ENCODE measurements at regions not wholly inside any gene's neighbourhood (a gene's known extent, or its start where the extent isn't known, plus 50 kb on each side); places are given as distances from the start of the nearest gene placed in this dataset.

GRCh38 chr2:145102706-145103105 is 582.8 kb upstream of the ZEB2 start:
- no peaks in the 10 kb centered on the region for H3K36me3 ChIP-seq (ENCODE audit: control insufficient read depth in 2 of 2, insufficient read depth in 1 of 2, low read length in 2 of 2)
- H3K4me3 ChIP-seq (ENCODE audit: low read depth, low read length) = no peak overlapping the region
- H3K9me3 ChIP-seq (ENCODE audit: control insufficient read depth, insufficient read depth, low read depth, low read length) = no peaks in the 10 kb centered on the region
- ChIA-PET CTCF (no interaction called here), POLR2A (no interaction called here)
- H3K4me1 ChIP-seq (ENCODE audit: control insufficient read depth, insufficient read depth, low read length) = no peaks in the 10 kb centered on the region
- TF ChIP-seq SP2 (tag by site-specific recombination; IDR thresholded peaks at IDR 0.05) (no peak), ZNF704 (tag by site-specific recombination; IDR thresholded peaks at IDR 0.05) (no peak), ZNF560 (tag by site-specific recombination; IDR thresholded peaks at IDR 0.05; ENCODE audit: borderline replicate concordance) (no peak), ZNF404 (tag by site-specific recombination; IDR thresholded peaks at IDR 0.05) (no peak), YY1 (tag by site-specific recombination; IDR thresholded peaks at IDR 0.05) (no peak), ZNF596 (tag by site-specific recombination; IDR thresholded peaks at IDR 0.05) (no peak), ZNF777 (tag by site-specific recombination; IDR thresholded peaks at IDR 0.05; ENCODE audit: borderline replicate concordance) (no peak), KLF9 (tag by site-specific recombination; IDR thresholded peaks at IDR 0.05; ENCODE audit: low read depth) (no peak), ZNF768 (tag by site-specific recombination; IDR thresholded peaks at IDR 0.05) (no peak), ZSCAN5A (tag by site-specific recombination; IDR thresholded peaks at IDR 0.05) (no peak), ZNF169 (tag by site-specific recombination; IDR thresholded peaks at IDR 0.05) (no peak), GLI2 (tag by site-specific recombination; IDR thresholded peaks at IDR 0.05; ENCODE audit: borderline replicate concordance, low read depth) (no peak), REPIN1 (tag by site-specific recombination; IDR thresholded peaks at IDR 0.05; ENCODE audit: low read depth) (no peak)
- H3K27ac ChIP-seq (ENCODE audit: extremely low read depth, low read depth, low read length) = no peak overlapping the region

GRCh38 chr2:145100301-145100700 is 580.4 kb upstream of the ZEB2 start:
- H3K27ac ChIP-seq (ENCODE audit: extremely low read depth, low read depth, low read length) = no peak overlapping the region
- TF ChIP-seq SCRT1 (tag by site-specific recombination; IDR thresholded peaks at IDR 0.05; ENCODE audit: borderline replicate concordance) (no peak), ZBTB7A (tag by site-specific recombination; IDR thresholded peaks at IDR 0.05; ENCODE audit: low read depth) (no peak), FEZF1 (tag by site-specific recombination; IDR thresholded peaks at IDR 0.05) (no peak), ZNF138 (tag by site-specific recombination; IDR thresholded peaks at IDR 0.05; ENCODE audit: borderline replicate concordance) (no peak)
- ChIA-PET CTCF (no interaction called here), POLR2A (no interaction called here)
- H3K4me1 ChIP-seq (ENCODE audit: control insufficient read depth, insufficient read depth, low read length) = no peaks in the 10 kb centered on the region
- no peaks in the 10 kb centered on the region for H3K36me3 ChIP-seq (ENCODE audit: control insufficient read depth in 2 of 2, insufficient read depth in 1 of 2, low read length in 2 of 2)
- H3K4me3 ChIP-seq (ENCODE audit: low read depth, low read length) = no peak overlapping the region
- no peaks in the 10 kb centered on the region for H3K9me3 ChIP-seq (ENCODE audit: control insufficient read depth, insufficient read depth, low read depth, low read length)

GRCh38 chr2:145096582-145096981 is 576.7 kb upstream of the ZEB2 start:
- Histone ChIP-seq H3K36me3 (ENCODE audit: control insufficient read depth in 2 of 2, insufficient read depth in 1 of 2, low read length in 2 of 2) (no peaks in the 10 kb centered on the region), H3K27ac (ENCODE audit: extremely low read depth, low read depth, low read length) (no peak overlapping the region), H3K9me3 (ENCODE audit: control insufficient read depth, insufficient read depth, low read depth, low read length) (no peaks in the 10 kb centered on the region), H3K4me3 (ENCODE audit: low read depth, low read length) (no peak overlapping the region), H3K4me1 (ENCODE audit: control insufficient read depth, insufficient read depth, low read length) (no peaks in the 10 kb centered on the region)
- ChIA-PET POLR2A (no interaction called here), CTCF (interaction anchor here (0.6 kb wide), 1 partner anchor 53 kb away, joined by 3 read pairs; no protein-coding TSS in a partner anchor)
- TF ChIP-seq SP3 (tag by site-specific recombination; IDR thresholded peaks at IDR 0.05) (no peak), ZNF624 (tag by site-specific recombination; IDR thresholded peaks at IDR 0.05) (no peak), PRDM2 (tag by site-specific recombination; IDR thresholded peaks at IDR 0.05; ENCODE audit: borderline replicate concordance) (no peak), SALL2 (tag by site-specific recombination; IDR thresholded peaks at IDR 0.05; ENCODE audit: borderline replicate concordance) (no peak), HOXC10 (CRISPR knock-in tag; IDR thresholded peaks at IDR 0.05) (no peak), ZNF639 (tag by site-specific recombination; IDR thresholded peaks at IDR 0.05) (no peak), ZNF302 (tag by site-specific recombination; IDR thresholded peaks at IDR 0.05; ENCODE audit: low read depth) (no peak), SCRT1 (tag by site-specific recombination; IDR thresholded peaks at IDR 0.05; ENCODE audit: borderline replicate concordance) (no peak)

Measured in HEK293 (cell line).